GM12878 (cell line): ENCODE measurements at regions not wholly inside any gene's neighbourhood (a gene's known extent, or its start where the extent isn't known, plus 50 kb on each side); places are given as distances from the start of the nearest gene placed in this dataset.
A peak's percentile ranks its signal among the peaks of the same experiment; 100 is the strongest.

ENCODE experiments used
- ATAC-seq: fragments of 200-7000 bp; cut with Tn5 transposase; 3 replicates; pipeline ENCODE4 v1.9.1; 2020; ENCODE audit warnings: mild to moderate bottlenecking, moderate library complexity
- BruUV-seq: library from RNA; stranded (reverse); fragments of 400-500 nt; replicated peaks from 2 replicates; lab custom pipeline; 2021; lab: Mats Ljungman, UMichigan
- CTCF ChIA-PET: fragments of 300-600 bp; sonication (Branson Sonifier 250); formaldehyde crosslinking; extraction: SDS; loops from one replicate; lab custom pipeline; 2021; ENCODE audit warnings: inconsistent platforms; lab: Yijun Ruan, JAX
- POLR2A ChIA-PET: fragments of 350-600 bp; formaldehyde crosslinking; extraction: SDS; loops from one replicate; lab custom pipeline; 2021; ENCODE audit warnings: inconsistent platforms; lab: Charles Lee
- RAD21 ChIA-PET: fragments of 300-600 bp; sonication (Branson Sonifier 250); formaldehyde crosslinking; loops from one replicate; lab custom pipeline; 2023; ENCODE audit warnings: antibody characterized with exemption; ENCODE audit not compliant: unreplicated experiment; lab: Charles Lee
- SMC1A ChIA-PET: fragments of 300-600 bp; sonication (Branson Sonifier 250); formaldehyde crosslinking; loops from one replicate; lab custom pipeline; 2023; ENCODE audit not compliant: unreplicated experiment, uncharacterized antibody; lab: Charles Lee
- DNase-seq: peaks from one replicate; pipeline ENCODE4 v3.0.0-alpha.2; 2011; ENCODE audit warnings: low read depth, low spot score
- FAIRE-seq: peaks from 3 replicates; lab custom pipeline; 2011; peaks lifted over from hg19 to GRCh38; lab: Jason Lieb, UNC
- H2AFZ ChIP-seq: 2 replicates; pipeline ENCODE4 v1.6.0; 2011; ENCODE audit warnings: low read depth, low read length, control low read depth; ENCODE audit not compliant: control insufficient read depth
- H3K27ac ChIP-seq: 2 replicates; pipeline ENCODE4 v1.5.1; 2011; ENCODE audit warnings: control low read depth; ENCODE audit not compliant: control insufficient read depth, insufficient read depth
- H3K27me3 ChIP-seq, 2 experiments: replicated peaks in 1 of 2; 2 replicates each; pipeline versions ENCODE4 v1.6.0 to v1.6.1; 2011; ENCODE audit warnings: low read length in 1 of 2; ENCODE audit not compliant: control insufficient read depth in 2 of 2, insufficient read depth in 2 of 2
- H3K36me3 ChIP-seq, 2 experiments: 2 replicates each; pipeline ENCODE4 v1.5.1; 2011; ENCODE audit warnings: low read length in 1 of 2; ENCODE audit not compliant: control insufficient read depth in 2 of 2, insufficient read depth in 2 of 2
- H3K4me1 ChIP-seq: 2 replicates; pipeline ENCODE4 v1.6.1; 2011; ENCODE audit warnings: mild to moderate bottlenecking, low read length, moderate library complexity, mixed read lengths; ENCODE audit not compliant: control insufficient read depth, insufficient read depth
- H3K4me2 ChIP-seq: 2 replicates; pipeline ENCODE4 v1.6.0; 2011; ENCODE audit warnings: control low read depth; ENCODE audit not compliant: control insufficient read depth, insufficient read depth
- H3K4me3 ChIP-seq: fragments of 200-600 bp; sonication (generic); 2 replicates; pipeline ENCODE4 v1.5.1; 2016
- H3K79me2 ChIP-seq: 2 replicates; pipeline ENCODE4 v1.6.0; 2011; ENCODE audit warnings: low read length; ENCODE audit not compliant: control insufficient read depth, insufficient read depth
- H3K9ac ChIP-seq: 2 replicates; pipeline ENCODE4 v1.8.0; 2011; ENCODE audit warnings: low read length, control low read depth, mixed read lengths; ENCODE audit not compliant: control insufficient read depth, insufficient read depth
- H3K9me3 ChIP-seq: replicated peaks from 3 replicates; pipeline ENCODE4 v1.5.1; 2011; ENCODE audit warnings: mild to moderate bottlenecking, low read length; ENCODE audit not compliant: control insufficient read depth, insufficient read depth
- H4K20me1 ChIP-seq: 2 replicates; pipeline ENCODE4 v1.6.0; 2011; ENCODE audit not compliant: control insufficient read depth, insufficient read depth
- HDAC6 ChIP-seq: fragments of 200-600 bp; sonication (generic); IDR thresholded peaks from one replicate; pipeline ENCODE4 v1.8.0; 2017; ENCODE audit warnings: antibody characterized with exemption; ENCODE audit not compliant: unreplicated experiment
- JUNB ChIP-seq: IDR thresholded peaks from 2 replicates; pipeline ENCODE4 v1.6.1; 2016; ENCODE audit warnings: antibody characterized with exemption, mild to moderate bottlenecking
- NFYA ChIP-seq: IDR thresholded peaks from 2 replicates; pipeline ENCODE4 v1.6.1; 2011; ENCODE audit warnings: low read depth, mild to moderate bottlenecking, low read length, improper control_type of control experiment, borderline replicate concordance
- SPI1 ChIP-seq: IDR thresholded peaks from 2 replicates; pipeline ENCODE4 v1.6.1; 2011; ENCODE audit warnings: low read depth, mild to moderate bottlenecking, low read length, moderate library complexity, borderline replicate concordance; ENCODE audit not compliant: insufficient read depth
- ZNF217 ChIP-seq: fragments of 450-650 bp; IDR thresholded peaks from 2 replicates; pipeline ENCODE4 v1.6.1; 2017; ENCODE audit warnings: antibody characterized with exemption, mild to moderate bottlenecking
- ZNF622 ChIP-seq: fragments of 450-650 bp; IDR thresholded peaks from 2 replicates; pipeline ENCODE4 v1.6.1; 2017; ENCODE audit warnings: mild to moderate bottlenecking, inconsistent platforms
- WGBS: methylation state at CpG from one replicate; pipeline ENCODE4 v1.1.6; 2016; ENCODE audit warnings: low lambda C conversion rate; ENCODE audit not compliant: insufficient replicate concordance, insufficient coverage; ENCODE audit errors: missing lambda C conversion rate; 5-methylcytosine and 5-hydroxymethylcytosine counted together
- in situ Hi-C: fragments of 300-500 bp; cut with MboI; formaldehyde crosslinking; loops from 9 replicates; pipeline ENCODE4 v1.14.3; 2018; ENCODE audit warnings: mixed read lengths
- intact Hi-C: fragments of 100-400 bp; cut with micrococcal nuclease; formaldehyde crosslinking; loops from one replicate; pipeline ENCODE4 v1.14.2; 2022; ENCODE audit not compliant: unreplicated experiment
- TF ChIP-seq, protein P1 (sequence below): fragments of 450-650 bp; IDR thresholded peaks from 2 replicates; pipeline ENCODE4 v1.6.1; 2017; ENCODE audit warnings: mild to moderate bottlenecking, moderate library complexity
- TF ChIP-seq, protein P2 (sequence below): IDR thresholded peaks from 2 replicates; pipeline ENCODE4 v1.6.1; 2011; ENCODE audit warnings: borderline replicate concordance, low read depth, mild to moderate bottlenecking, moderate library complexity, mixed read lengths, low read length; ENCODE audit not compliant: insufficient read depth; ENCODE audit errors: extremely low read length

DNA sequence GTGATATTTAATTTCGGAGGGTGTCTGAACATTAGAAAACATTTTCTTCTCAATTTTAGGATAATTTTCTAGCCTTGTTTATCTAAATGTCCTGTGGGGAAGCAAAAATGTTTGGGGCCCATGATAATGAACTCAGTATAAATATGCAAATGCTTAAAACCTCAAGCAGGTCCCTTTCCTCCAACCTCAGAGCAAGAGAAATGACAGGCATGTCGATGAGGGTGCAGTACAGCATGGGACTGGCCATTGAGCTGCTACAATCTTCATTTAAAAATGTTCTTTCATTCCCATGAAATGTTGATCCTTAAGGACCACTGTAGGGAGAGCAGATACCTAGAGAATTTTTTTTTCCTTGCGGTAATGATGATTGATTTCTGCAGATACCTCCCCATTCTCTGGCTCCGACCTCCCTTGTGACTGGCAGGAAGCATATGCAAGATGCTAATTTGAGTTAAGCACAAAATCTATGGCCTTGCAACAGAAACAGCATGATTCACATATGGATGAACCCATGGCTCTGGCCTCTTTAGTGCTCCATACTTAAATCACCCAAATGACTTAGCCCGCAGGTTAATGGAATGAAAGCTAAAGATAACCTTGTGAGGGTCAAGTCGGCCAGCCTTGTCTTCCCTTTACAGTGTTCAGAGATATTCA lies 243.3 kb downstream of the SOX4 start (continued):
- TF ChIP-seq ZNF622 = no peak
- no peak for TF ChIP-seq NFYA

DNA sequence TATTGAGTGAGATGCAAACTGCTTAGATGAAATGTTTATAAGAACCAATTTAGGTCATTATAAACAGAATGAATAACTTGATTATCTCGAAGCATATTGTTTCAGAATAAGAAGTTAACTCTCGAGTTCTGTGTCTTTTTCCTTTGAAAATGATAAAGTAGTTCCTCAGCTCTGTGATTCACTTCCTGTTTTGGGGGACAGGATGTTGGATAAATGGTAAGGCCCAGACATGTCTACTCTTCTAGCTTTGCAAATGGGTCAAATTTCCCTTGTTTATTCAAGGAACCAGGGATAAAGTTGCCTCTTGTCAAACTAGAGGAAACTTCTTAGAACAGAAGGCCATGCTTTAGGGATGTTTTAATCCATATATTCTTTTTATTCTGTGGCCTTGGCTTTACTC lies 246.9 kb downstream of the SOX4 start:
- peak; percentile 27; the same call in 1 of the 2 replicates for TF ChIP-seq SPI1
- no peak for TF ChIP-seq JUNB
- H3K27me3 ChIP-seq = no peaks in the 10 kb centered on the region
- no peaks in the 10 kb centered on the region for H3K79me2 ChIP-seq
- ChIA-PET POLR2A (no interaction called here), RAD21 (no interaction called here), SMC1A (interaction anchor here (0.6 kb wide), 1 partner anchor 63 kb away, joined by 3 read pairs; no protein-coding TSS in a partner anchor), CTCF (no interaction called here)
- no peaks in the 10 kb centered on the region for H3K9me3 ChIP-seq
- H3K4me1 ChIP-seq = no peaks in the 10 kb centered on the region
- intact Hi-C loops = no loop called here
- no peaks in the 10 kb centered on the region for H4K20me1 ChIP-seq
- no TSS peak for BruUV-seq
- no peak overlapping the region for H3K27ac ChIP-seq
- H3K4me3 ChIP-seq = no peak overlapping the region
- FAIRE-seq (no peak), DNase-seq (no peak), ATAC-seq (no peak)
- in situ Hi-C loops = no loop called here
- no peak overlapping the region for H3K4me2 ChIP-seq
- H2AFZ ChIP-seq = no peak overlapping the region; the same call in 1 of the 2 replicates
- H3K9ac ChIP-seq = no peak overlapping the region
- no peaks in the 10 kb centered on the region for H3K36me3 ChIP-seq
- WGBS = 0% methylated on average over 2 of the region's 2 CpGs

DNA sequence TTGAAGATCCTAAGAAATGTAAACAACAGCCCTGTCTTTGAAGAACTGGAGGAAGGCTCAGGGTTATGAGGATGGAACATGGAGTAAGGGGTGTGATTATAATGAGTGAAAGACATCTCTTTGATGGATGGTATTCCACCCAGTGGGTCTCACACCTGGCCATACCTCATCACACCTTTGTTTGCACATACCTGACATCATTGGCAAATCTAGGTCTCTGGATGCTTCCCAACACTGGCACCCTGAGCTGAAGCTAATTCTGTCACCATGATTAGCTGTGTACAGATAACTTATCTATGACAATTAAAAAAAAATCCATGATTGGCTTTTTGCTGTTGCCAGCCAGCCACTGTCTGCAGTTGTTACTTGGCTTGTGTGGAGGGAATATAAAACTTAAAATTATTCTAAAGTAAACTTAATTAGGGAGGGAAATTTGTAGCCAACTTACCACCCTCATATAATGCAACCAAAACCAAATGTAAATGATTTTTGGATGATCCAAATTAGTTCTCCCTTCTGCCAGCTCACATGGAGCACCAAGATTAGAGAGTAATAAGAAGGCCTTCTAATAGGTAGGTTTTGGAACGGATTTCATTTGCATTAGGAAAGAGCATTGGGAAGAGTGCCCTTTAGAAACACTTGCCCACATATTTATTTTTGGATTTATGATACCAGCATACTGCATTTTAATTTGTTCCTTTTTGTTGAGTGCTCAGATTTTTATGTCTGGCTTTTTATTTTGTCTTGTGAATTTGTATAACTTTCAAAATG lies 249.5 kb downstream of the SOX4 start:
- Histone ChIP-seq H3K27me3 (no peaks in the 10 kb centered on the region), H3K79me2 (no peaks in the 10 kb centered on the region), H3K4me2 (no peak overlapping the region), H4K20me1 (no peaks in the 10 kb centered on the region), H2AFZ (no peak overlapping the region)
- intact Hi-C loops = no loop called here
- DNase-seq (no peak), FAIRE-seq (no peak)
- ChIA-PET CTCF (no interaction called here), SMC1A (interaction anchor here (0.7 kb wide), 1 partner anchor 188 kb away, joined by 3 read pairs; no protein-coding TSS in a partner anchor), POLR2A (no interaction called here)
- TF ChIP-seq ZNF217 (no peak), HDAC6 (no peak)
- TF ChIP-seq, protein P1, sequence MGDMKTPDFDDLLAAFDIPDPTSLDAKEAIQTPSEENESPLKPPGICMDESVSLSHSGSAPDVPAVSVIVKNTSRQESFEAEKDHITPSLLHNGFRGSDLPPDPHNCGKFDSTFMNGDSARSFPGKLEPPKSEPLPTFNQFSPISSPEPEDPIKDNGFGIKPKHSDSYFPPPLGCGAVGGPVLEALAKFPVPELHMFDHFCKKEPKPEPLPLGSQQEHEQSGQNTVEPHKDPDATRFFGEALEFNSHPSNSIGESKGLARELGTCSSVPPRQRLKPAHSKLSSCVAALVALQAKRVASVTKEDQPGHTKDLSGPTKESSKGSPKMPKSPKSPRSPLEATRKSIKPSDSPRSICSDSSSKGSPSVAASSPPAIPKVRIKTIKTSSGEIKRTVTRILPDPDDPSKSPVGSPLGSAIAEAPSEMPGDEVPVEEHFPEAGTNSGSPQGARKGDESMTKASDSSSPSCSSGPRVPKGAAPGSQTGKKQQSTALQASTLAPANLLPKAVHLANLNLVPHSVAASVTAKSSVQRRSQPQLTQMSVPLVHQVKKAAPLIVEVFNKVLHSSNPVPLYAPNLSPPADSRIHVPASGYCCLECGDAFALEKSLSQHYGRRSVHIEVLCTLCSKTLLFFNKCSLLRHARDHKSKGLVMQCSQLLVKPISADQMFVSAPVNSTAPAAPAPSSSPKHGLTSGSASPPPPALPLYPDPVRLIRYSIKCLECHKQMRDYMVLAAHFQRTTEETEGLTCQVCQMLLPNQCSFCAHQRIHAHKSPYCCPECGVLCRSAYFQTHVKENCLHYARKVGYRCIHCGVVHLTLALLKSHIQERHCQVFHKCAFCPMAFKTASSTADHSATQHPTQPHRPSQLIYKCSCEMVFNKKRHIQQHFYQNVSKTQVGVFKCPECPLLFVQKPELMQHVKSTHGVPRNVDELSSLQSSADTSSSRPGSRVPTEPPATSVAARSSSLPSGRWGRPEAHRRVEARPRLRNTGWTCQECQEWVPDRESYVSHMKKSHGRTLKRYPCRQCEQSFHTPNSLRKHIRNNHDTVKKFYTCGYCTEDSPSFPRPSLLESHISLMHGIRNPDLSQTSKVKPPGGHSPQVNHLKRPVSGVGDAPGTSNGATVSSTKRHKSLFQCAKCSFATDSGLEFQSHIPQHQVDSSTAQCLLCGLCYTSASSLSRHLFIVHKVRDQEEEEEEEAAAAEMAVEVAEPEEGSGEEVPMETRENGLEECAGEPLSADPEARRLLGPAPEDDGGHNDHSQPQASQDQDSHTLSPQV = no peak
- TF ChIP-seq, protein P2, sequence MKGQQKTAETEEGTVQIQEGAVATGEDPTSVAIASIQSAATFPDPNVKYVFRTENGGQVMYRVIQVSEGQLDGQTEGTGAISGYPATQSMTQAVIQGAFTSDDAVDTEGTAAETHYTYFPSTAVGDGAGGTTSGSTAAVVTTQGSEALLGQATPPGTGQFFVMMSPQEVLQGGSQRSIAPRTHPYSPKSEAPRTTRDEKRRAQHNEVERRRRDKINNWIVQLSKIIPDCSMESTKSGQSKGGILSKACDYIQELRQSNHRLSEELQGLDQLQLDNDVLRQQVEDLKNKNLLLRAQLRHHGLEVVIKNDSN = no peak
- TF ChIP-seq, all 136 proteins: peak for 0
- H3K4me3 ChIP-seq = no peak overlapping the region
- 0% methylated on average over 1 of the region's 1 CpG for WGBS
- in situ Hi-C loops = no loop called here
- RAD21 ChIA-PET = no interaction called here
- BruUV-seq = no TSS peak
- H3K36me3 ChIP-seq = no peaks in the 10 kb centered on the region
- no peak overlapping the region for H3K9ac ChIP-seq
- H3K9me3 ChIP-seq = no peaks in the 10 kb centered on the region
- H3K27ac ChIP-seq = no peak overlapping the region
- peaks cover 4% of the 10 kb centered on the region; the same call in 1 of the 2 replicates for H3K4me1 ChIP-seq
- no peak for ATAC-seq
